GM10266 (cell line): ENCODE measurements at regions not wholly inside any gene's neighbourhood (a gene's known extent, or its start where the extent isn't known, plus 50 kb on each side); places are given as distances from the start of the nearest gene placed in this dataset.

Experiments used
- DNase-seq: peaks from one replicate; pipeline ENCODE4 v3.0.0; 2012; ENCODE audit errors: extremely low spot score
- TF ChIP-seq, protein P1 (sequence below): IDR thresholded peaks from 2 replicates; pipeline ENCODE4 v1.5.1; 2012; ENCODE audit warnings: mild to moderate bottlenecking, low read depth; ENCODE audit not compliant: control insufficient read depth, insufficient read depth; ENCODE audit errors: missing control alignments

DNA sequence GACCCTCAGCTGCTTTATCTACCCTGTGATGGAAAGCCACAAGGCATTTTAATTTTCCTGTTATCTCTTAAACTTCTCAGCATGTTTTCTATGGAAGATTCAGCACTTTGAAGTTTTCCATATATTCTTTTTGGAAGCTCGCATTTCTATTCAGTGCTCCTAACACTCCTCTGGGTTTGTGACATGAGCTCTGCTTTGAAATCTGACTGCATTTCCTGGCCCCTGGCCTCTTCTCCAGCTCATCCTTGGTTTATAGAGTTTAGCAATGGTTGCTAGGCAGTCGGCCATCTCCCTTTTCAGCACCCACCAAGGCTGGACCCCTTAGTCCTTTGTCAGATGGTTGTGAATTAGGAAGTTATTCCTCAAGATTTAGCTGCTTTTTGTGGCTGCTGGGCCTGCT is 150.6 kb downstream of the KCNA5 start:
- DNase-seq, result no peak

DNA sequence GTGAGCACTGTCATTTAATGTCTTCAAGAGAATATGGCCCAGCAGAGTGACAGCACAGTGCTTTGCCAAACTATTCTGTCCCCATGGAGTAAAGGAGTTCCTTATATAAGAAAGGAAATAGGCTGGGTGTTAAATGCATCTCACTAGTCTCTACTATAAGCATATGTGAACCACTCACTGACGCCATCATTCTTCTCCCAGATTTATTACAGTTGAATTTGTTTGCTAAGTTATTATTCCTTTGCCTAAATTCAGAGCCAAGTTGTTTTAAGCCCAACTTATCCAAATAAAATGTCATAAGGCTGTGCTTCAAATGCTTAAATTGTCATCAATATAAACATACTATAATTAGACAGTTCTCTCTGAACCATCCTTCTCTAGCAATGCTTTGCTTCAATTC is 151.6 kb downstream of the KCNA5 start:
- DNase-seq, result no peak
- TF ChIP-seq, protein P1, sequence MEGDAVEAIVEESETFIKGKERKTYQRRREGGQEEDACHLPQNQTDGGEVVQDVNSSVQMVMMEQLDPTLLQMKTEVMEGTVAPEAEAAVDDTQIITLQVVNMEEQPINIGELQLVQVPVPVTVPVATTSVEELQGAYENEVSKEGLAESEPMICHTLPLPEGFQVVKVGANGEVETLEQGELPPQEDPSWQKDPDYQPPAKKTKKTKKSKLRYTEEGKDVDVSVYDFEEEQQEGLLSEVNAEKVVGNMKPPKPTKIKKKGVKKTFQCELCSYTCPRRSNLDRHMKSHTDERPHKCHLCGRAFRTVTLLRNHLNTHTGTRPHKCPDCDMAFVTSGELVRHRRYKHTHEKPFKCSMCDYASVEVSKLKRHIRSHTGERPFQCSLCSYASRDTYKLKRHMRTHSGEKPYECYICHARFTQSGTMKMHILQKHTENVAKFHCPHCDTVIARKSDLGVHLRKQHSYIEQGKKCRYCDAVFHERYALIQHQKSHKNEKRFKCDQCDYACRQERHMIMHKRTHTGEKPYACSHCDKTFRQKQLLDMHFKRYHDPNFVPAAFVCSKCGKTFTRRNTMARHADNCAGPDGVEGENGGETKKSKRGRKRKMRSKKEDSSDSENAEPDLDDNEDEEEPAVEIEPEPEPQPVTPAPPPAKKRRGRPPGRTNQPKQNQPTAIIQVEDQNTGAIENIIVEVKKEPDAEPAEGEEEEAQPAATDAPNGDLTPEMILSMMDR, result no peak

More for the DNA sequence above, 150.6 kb downstream of the KCNA5 start:
- TF ChIP-seq, protein P1, result no peak

DNA sequence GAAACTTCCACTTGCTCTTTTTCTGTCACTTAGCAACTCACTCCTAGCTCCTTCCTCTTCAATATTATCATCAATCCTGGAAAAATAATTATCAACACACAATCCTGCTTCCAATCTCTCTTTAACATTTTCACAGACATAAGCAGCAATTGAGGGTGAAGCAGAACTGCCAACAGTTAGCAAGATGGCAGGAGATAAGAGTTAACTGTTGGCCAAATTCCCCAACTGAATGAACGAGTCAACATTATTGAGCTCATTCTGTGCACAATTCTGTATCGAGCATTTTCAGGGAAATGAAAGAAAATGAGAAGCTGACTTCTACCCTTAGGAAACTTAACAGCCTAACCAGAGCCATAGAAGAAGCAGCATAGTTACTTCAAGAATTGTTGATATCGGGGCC is 152.0 kb downstream of the KCNA5 start:
- DNase-seq, result no peak
- TF ChIP-seq, protein P1, result no peak

DNA sequence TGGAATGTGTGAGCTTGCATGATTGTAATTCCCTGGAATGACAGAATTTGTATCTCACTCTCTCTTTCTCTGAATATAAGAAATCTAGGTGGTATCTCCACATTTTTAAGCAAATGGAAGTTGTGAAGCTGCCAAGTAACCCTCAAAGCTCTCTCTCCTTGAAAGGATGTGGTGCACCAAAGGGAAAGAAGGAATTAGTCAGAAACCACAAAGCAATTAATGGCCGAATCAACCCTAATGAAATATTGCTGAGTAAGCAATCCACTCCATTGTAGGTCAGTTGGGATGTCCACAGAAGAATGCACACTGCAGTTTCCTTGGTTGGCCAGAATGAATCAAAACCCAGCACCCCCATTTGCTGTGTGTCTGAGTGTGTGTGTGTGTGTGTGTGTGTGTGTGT is 153.5 kb downstream of the KCNA5 start:
- TF ChIP-seq, protein P1, result no peak

DNA sequence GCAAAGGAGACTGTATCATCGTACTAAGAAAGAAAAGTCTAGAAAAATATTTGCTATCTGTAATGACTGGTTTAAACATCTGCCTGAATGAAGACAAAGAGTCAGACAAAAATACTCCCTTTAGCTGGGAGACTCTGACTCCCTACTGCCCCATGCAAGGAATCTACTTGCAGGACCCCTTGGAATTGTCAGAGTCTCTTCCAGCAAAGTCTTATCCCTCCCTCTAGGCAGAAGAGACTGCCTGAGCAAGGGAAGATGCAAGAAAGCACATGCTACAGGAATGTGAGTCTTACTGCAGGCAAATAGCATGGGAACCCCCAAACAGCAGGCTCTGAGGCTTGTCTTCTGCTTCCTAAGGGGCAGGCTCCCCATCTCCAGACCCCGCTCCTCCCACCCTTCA is 154.0 kb downstream of the KCNA5 start:
- DNase-seq, result no peak
- TF ChIP-seq, protein P1, result no peak

More for the DNA sequence above, 153.5 kb downstream of the KCNA5 start:
- no peak for DNase-seq

DNA sequence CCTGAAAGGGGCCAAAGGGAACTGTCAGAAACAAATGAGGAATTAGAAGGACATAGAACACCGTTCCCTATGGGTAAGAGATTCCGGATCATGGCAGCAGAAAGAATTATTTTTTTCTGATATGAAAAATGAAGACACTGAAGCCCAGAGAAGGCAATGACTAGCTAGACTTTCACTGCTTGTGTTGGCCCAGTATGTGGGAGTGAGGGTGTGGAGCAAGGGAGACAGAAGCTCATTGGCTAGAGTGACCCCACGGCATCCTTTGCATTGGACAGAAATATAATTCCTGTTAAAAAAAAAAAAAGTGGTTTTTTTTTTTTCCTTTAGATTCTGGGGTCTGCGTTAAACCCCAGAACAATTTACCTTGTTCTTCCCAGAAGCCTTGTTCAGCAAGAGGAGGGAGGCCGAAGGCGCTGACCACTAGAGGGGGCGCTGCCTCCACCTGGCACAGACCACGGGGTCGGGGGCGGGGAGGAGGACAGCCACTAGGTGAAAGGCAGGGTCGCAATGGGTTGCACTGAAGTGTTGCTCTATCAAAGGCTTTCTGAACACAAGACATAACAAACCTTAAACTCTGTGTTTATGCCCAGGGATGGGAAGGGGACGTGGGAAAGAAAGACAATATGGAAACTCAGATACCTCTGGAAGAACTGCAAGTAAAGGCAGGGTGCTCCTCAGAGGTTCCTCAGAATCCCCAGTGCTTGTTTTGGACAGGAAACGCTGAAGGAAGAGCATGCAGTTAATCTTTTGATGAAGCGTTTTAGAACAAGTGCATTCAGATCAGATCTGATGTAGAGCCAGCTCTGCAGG is 156.8 kb downstream of the KCNA5 start:
- DNase-seq, result peak; percentile 45
- TF ChIP-seq, protein P1, result peak; percentile 61

DNA sequence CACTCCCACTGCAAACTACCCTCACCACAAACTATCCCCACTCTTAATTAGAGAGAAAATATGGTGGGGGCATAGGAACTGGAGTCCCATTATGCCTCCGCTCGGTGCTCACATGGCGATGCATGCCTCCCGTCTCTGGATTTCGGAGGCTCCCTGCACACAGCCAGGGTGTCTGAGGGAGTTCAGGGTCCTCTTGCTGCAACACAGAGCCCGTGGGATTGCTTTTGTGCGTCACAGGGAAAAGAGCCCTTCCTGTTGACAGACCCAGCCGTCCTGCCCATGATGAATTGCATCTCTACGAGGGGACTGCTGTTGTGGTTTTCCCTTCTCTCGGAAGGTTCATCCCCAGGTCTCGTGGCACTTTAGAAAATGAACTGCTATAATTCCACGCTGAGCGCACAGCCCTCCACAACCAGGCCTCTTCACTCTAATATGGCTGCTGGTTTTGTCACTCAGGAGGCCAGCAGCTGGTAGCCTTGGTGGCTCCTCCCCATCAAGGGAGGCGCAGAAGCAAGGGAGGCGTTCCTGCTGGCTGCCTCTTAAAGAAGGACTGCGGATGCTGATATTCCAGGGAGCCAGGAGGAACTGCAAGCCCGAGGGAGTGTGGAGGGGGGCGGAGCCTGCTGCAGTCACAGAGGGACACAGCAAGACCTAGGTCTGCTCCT is 158.0 kb downstream of the KCNA5 start:
- DNase-seq, result no peak

More for the DNA sequence above, 158.0 kb downstream of the KCNA5 start:
- TF ChIP-seq, protein P1, result no peak
